T-cell (primary cell): ENCODE measurements at regions not wholly inside any gene's neighbourhood (a gene's known extent, or its start where the extent isn't known, plus 50 kb on each side); places are given as distances from the start of the nearest gene placed in this dataset.

Experiments used
- ATAC-seq, 4 experiments: fragments of 200-7000 bp in 3 of 4; fragments of 150-1000 bp in 1 of 4; cut with Tn5 transposase; replicated peaks in 1 of 4; 1 replicate in 3 of 4; 2 replicates in 1 of 4; pipeline ENCODE4 v1.10.0; 2021; ENCODE audit warnings: moderate library complexity in 3 of 4, mild to moderate bottlenecking in 2 of 4, moderate number of reproducible peaks in 1 of 4
- CTCF ChIA-PET, 2 donors: fragments of 300-600 bp; sonication (Branson Sonifier 250); formaldehyde crosslinking; loops; one replicate each; lab custom pipeline; 2022; ENCODE audit warnings: antibody characterized with exemption in 2 of 2; lab: Charles Lee
- POLR2A ChIA-PET, 2 donors: fragments of 300-600 bp; sonication (Branson Sonifier 250); formaldehyde crosslinking; loops; one replicate each; lab custom pipeline; 2022; ENCODE audit warnings: antibody characterized with exemption in 2 of 2; lab: Charles Lee
- DNase-seq, 35 experiments: peaks; one replicate each; pipeline versions ENCODE4 v3.0.0 to v3.0.0-alpha.2; 2013 to 2023
- H3K27ac ChIP-seq: one replicate; pipeline ENCODE4 v1.5.1; 2013; ENCODE audit warnings: low read length
- H3K27me3 ChIP-seq, 2 experiments: replicated peaks in 1 of 2; 1 replicate in 1 of 2; 2 replicates in 1 of 2; pipeline versions ENCODE4 v1.6.1 to v1.7.0; 2013; ENCODE audit warnings: low read length in 1 of 2, mixed read lengths in 1 of 2; ENCODE audit not compliant: control insufficient read depth in 2 of 2, insufficient read depth in 2 of 2; ENCODE audit errors: extremely low read depth in 1 of 2
- H3K36me3 ChIP-seq, 2 donors: 1 replicate in 1 of 2; 2 replicates in 1 of 2; pipeline versions ENCODE4 v1.6.1 to v1.7.0; 2013; ENCODE audit warnings: low read length in 1 of 2; ENCODE audit not compliant: control insufficient read depth in 2 of 2, insufficient read depth in 1 of 2; ENCODE audit errors: extremely low read depth in 1 of 2
- H3K4me1 ChIP-seq, 2 experiments: 1 replicate in 1 of 2; 2 replicates in 1 of 2; pipeline versions ENCODE4 v1.6.1 to v1.7.0; 2013; ENCODE audit warnings: low read length in 2 of 2, mixed read lengths in 1 of 2; ENCODE audit not compliant: insufficient read depth in 2 of 2, control insufficient read depth in 1 of 2; ENCODE audit errors: extremely low read depth in 1 of 2
- H3K4me3 ChIP-seq, 2 donors: 1 replicate in 1 of 2; 2 replicates in 1 of 2; pipeline versions ENCODE4 v1.5.1 to v1.7.0; 2013; ENCODE audit warnings: mild to moderate bottlenecking in 2 of 2, low read length in 1 of 2, moderate library complexity in 1 of 2; ENCODE audit not compliant: control insufficient read depth in 1 of 2; ENCODE audit errors: extremely low read depth in 1 of 2
- H3K9me3 ChIP-seq: 2 replicates; pipeline ENCODE4 v1.7.0; 2013
- H3K27ac Mint-ChIP-seq, 2 donors: one replicate each; pipeline ENCODE4 v1.8.0; 2020 to 2021; ENCODE audit warnings: mild to moderate bottlenecking in 2 of 2, mixed read lengths in 2 of 2
- H3K27me3 Mint-ChIP-seq, 2 donors: one replicate each; pipeline ENCODE4 v1.8.0; 2021 to 2022; ENCODE audit warnings: mixed read lengths in 2 of 2
- H3K36me3 Mint-ChIP-seq: one replicate; pipeline ENCODE4 v1.8.0; 2021; ENCODE audit warnings: mixed read lengths
- H3K4me1 Mint-ChIP-seq, 3 donors: one replicate each; pipeline ENCODE4 v1.8.0; 2020 to 2022; ENCODE audit warnings: mixed read lengths in 3 of 3, mild to moderate bottlenecking in 1 of 3
- H3K4me3 Mint-ChIP-seq, 3 donors: one replicate each; pipeline ENCODE4 v1.8.0; 2020 to 2022; ENCODE audit warnings: mild to moderate bottlenecking in 3 of 3, mixed read lengths in 3 of 3, moderate library complexity in 3 of 3
- H3K9me3 Mint-ChIP-seq, 3 donors: one replicate each; pipeline ENCODE4 v1.8.0; 2020 to 2022; ENCODE audit warnings: mixed read lengths in 3 of 3
- WGBS: methylation state at CpG from one replicate; pipeline ENCODE4 v1.1.5; 2013; ENCODE audit warnings: missing lambda C conversion rate; ENCODE audit not compliant: insufficient coverage; 5-methylcytosine and 5-hydroxymethylcytosine counted together

GRCh38 chr1:185490924-185491323 is 173.9 kb upstream of the IVNS1ABP start:
- no peak for DNase-seq
- Histone ChIP-seq H3K9me3 (no peaks in the 10 kb centered on the region), H3K27me3 (no peaks in the 10 kb centered on the region), H3K36me3 (no peaks in the 10 kb centered on the region), H3K4me1 (no peaks in the 10 kb centered on the region), H3K4me3 (no peak overlapping the region), H3K27ac (no peak overlapping the region)
- no peak for ATAC-seq
- Mint-ChIP-seq H3K27me3 (no peaks in the 10 kb centered on the region), H3K36me3 (no peaks in the 10 kb centered on the region), H3K9me3 (no peaks in the 10 kb centered on the region), H3K4me3 (no peak overlapping the region), H3K27ac (no peak overlapping the region), H3K4me1 (no peaks in the 10 kb centered on the region)
- ChIA-PET POLR2A (no interaction called here), CTCF (interaction anchor here in 1 of 2 donors (0.5 kb wide), 1 partner anchor 697 kb away, joined by 3 read pairs; no protein-coding TSS in a partner anchor)
- 80% methylated on average over 3 of the region's 5 CpGs for WGBS

DNA sequence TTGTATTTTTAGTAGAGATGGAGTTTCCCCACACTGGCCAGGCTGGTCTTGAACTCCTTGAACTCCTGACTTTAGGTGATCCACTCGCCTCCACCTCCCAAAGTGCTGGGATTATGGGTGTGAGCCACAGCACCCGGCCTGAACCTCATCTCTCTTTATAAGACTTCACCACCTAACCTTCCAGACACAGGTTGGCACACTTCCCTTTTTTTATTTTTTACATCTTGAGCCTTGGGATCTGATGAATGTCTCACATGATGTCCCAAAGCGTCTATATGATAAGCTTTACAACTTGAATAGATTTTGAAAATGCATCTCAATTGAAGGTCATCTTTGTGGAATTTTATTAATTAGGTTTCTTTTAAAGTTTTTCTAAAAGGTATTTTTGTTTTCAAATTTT is 172.4 kb upstream of the IVNS1ABP start:
- no peak for ATAC-seq
- no peaks in the 10 kb centered on the region for H3K4me1 Mint-ChIP-seq
- no peak overlapping the region for H3K27ac Mint-ChIP-seq
- H3K36me3 ChIP-seq = no peaks in the 10 kb centered on the region
- no peak overlapping the region for H3K27ac ChIP-seq
- ChIA-PET POLR2A (interaction anchor here in 1 of 2 donors (0.6 kb wide), 1 partner anchor 285 kb away, joined by 3 read pairs; no protein-coding TSS in a partner anchor), CTCF (interaction anchor here (0.5 to 0.6 kb wide), 2 partner anchors 157 to 682 kb away, joined by 3 read pairs; no protein-coding TSS in a partner anchor)
- H3K36me3 Mint-ChIP-seq = no peaks in the 10 kb centered on the region
- H3K9me3 ChIP-seq = no peaks in the 10 kb centered on the region
- no peak overlapping the region for H3K4me3 Mint-ChIP-seq
- DNase-seq = no peak
- no peak overlapping the region for H3K4me3 ChIP-seq
- 77% methylated on average over 2 of the region's 3 CpGs for WGBS
- no peaks in the 10 kb centered on the region for H3K27me3 ChIP-seq
- no peaks in the 10 kb centered on the region for H3K9me3 Mint-ChIP-seq
- H3K4me1 ChIP-seq = no peaks in the 10 kb centered on the region
- no peaks in the 10 kb centered on the region for H3K27me3 Mint-ChIP-seq

- H3K27me3 Mint-ChIP-seq = no peaks in the 10 kb centered on the region
- no peaks in the 10 kb centered on the region for H3K4me1 Mint-ChIP-seq
- no peaks in the 10 kb centered on the region for H3K9me3 ChIP-seq
- H3K27me3 ChIP-seq = no peaks in the 10 kb centered on the region
- CTCF ChIA-PET = interaction anchor here in 1 of 2 donors (0.9 kb wide), 1 partner anchor 107 kb away, joined by 3 read pairs; no protein-coding TSS in a partner anchor
- POLR2A ChIA-PET = no interaction called here
- ATAC-seq = no peak
- H3K4me3 Mint-ChIP-seq = no peak overlapping the region
- no peak overlapping the region for H3K27ac Mint-ChIP-seq
- no peaks in the 10 kb centered on the region for H3K36me3 Mint-ChIP-seq
- no peak for DNase-seq
- H3K4me3 ChIP-seq = no peak overlapping the region
- H3K4me1 ChIP-seq = no peaks in the 10 kb centered on the region
- no peaks in the 10 kb centered on the region for H3K9me3 Mint-ChIP-seq
- no peaks in the 10 kb centered on the region for H3K36me3 ChIP-seq
- 89% methylated on average over 3 of the region's 4 CpGs for WGBS
- H3K27ac ChIP-seq = no peak overlapping the region
These were observed 171.8 kb upstream of the IVNS1ABP start for GRCh38 chr1:185488808-185489207.

- Histone ChIP-seq H3K4me3 (no peak overlapping the region), H3K4me1 (no peaks in the 10 kb centered on the region), H3K36me3 (no peaks in the 10 kb centered on the region), H3K9me3 (no peaks in the 10 kb centered on the region), H3K27me3 (no peaks in the 10 kb centered on the region), H3K27ac (no peak overlapping the region)
- ChIA-PET CTCF (no interaction called here), POLR2A (no interaction called here)
- 50% methylated on average over 2 of the region's 2 CpGs for WGBS
- no peaks in the 10 kb centered on the region for H3K9me3 Mint-ChIP-seq
- ATAC-seq (no peak), DNase-seq (no peak)
- H3K4me1 Mint-ChIP-seq = no peaks in the 10 kb centered on the region
- H3K27ac Mint-ChIP-seq = peak overlapping the region in 1 of 2 donors; percentile 1
- H3K36me3 Mint-ChIP-seq = no peaks in the 10 kb centered on the region
- H3K27me3 Mint-ChIP-seq = no peaks in the 10 kb centered on the region
- no peak overlapping the region for H3K4me3 Mint-ChIP-seq
These were observed 170.9 kb upstream of the IVNS1ABP start for GRCh38 chr1:185487936-185488335.

- Histone ChIP-seq H3K27me3 (no peaks in the 10 kb centered on the region), H3K36me3 (no peaks in the 10 kb centered on the region), H3K4me1 (no peaks in the 10 kb centered on the region), H3K27ac (no peak overlapping the region), H3K9me3 (no peaks in the 10 kb centered on the region), H3K4me3 (no peak overlapping the region)
- WGBS = no CpG with 5 or more reads among the region's 2 CpGs
- Mint-ChIP-seq H3K4me3 (no peak overlapping the region), H3K9me3 (no peaks in the 10 kb centered on the region), H3K4me1 (no peaks in the 10 kb centered on the region), H3K36me3 (no peaks in the 10 kb centered on the region), H3K27me3 (no peaks in the 10 kb centered on the region), H3K27ac (no peak overlapping the region)
- CTCF ChIA-PET = no interaction called here
- DNase-seq (no peak), ATAC-seq (no peak)
- POLR2A ChIA-PET = no interaction called here
These were observed 170.0 kb upstream of the IVNS1ABP start for GRCh38 chr1:185487026-185487425.

DNA sequence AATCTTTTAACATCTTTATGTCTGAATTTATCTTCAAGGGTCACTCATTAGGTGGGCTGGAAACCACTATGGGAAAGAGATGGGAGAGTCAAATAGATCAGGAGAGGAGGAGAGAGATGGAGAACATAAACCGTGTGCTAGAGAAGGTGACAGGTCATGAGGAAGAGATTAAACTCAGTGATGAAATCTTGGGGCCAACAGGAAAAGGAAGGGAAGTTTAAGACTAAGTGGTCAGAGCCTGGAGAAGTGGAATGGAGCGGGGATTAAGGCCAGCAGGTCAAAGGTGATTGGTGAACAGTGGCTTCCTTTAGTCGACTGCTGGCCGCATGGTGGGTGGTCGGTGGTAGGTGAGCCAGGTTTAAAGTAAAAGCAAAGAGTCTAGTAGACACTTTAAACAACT is 169.3 kb upstream of the IVNS1ABP start:
- H3K27ac Mint-ChIP-seq = no peak overlapping the region
- H3K9me3 Mint-ChIP-seq = no peaks in the 10 kb centered on the region
- no peaks in the 10 kb centered on the region for H3K9me3 ChIP-seq
- no peaks in the 10 kb centered on the region for H3K4me1 ChIP-seq
- H3K27ac ChIP-seq = no peak overlapping the region
- H3K27me3 ChIP-seq = no peaks in the 10 kb centered on the region
- ChIA-PET POLR2A (interaction anchor here in 1 of 2 donors (0.6 kb wide), 1 partner anchor 29 kb away, joined by 3 read pairs; no protein-coding TSS in a partner anchor), CTCF (no interaction called here)
- no peaks in the 10 kb centered on the region for H3K27me3 Mint-ChIP-seq
- H3K36me3 Mint-ChIP-seq = no peaks in the 10 kb centered on the region
- DNase-seq (no peak), ATAC-seq (no peak)
- no peaks in the 10 kb centered on the region for H3K4me1 Mint-ChIP-seq
- no peak overlapping the region for H3K4me3 ChIP-seq
- 83% methylated on average over 2 of the region's 5 CpGs for WGBS
- no peaks in the 10 kb centered on the region for H3K36me3 ChIP-seq
- H3K4me3 Mint-ChIP-seq = no peak overlapping the region
